Posterior cingulate gyrus (tissue), 11 donors: ENCODE measurements at regions not wholly inside any gene's neighbourhood (a gene's known extent, or its start where the extent isn't known, plus 50 kb on each side); places are given as distances from the start of the nearest gene placed in this dataset.

ENCODE experiments used
- DNase-seq, 10 donors: peaks; one replicate each; pipeline versions ENCODE4 v3.0.0 to v3.0.0-alpha.2; 2020 to 2021; ENCODE audit warnings: mixed read lengths in 3 of 10
- intact Hi-C: fragments of 100-400 bp; cut with DNase I; formaldehyde crosslinking; loops from one replicate; pipeline ENCODE4 v1.15.1; 2023

- intact Hi-C loops = no loop called here
- DNase-seq = no peak
These were observed 52.8 kb downstream of the PPP1R2C start for GRCh38 chrX:42725196-42725595.

- DNase-seq = no peak
- intact Hi-C loops = no loop called here
These were observed 57.8 kb downstream of the PPP1R2C start for GRCh38 chrX:42720209-42720608.

DNA sequence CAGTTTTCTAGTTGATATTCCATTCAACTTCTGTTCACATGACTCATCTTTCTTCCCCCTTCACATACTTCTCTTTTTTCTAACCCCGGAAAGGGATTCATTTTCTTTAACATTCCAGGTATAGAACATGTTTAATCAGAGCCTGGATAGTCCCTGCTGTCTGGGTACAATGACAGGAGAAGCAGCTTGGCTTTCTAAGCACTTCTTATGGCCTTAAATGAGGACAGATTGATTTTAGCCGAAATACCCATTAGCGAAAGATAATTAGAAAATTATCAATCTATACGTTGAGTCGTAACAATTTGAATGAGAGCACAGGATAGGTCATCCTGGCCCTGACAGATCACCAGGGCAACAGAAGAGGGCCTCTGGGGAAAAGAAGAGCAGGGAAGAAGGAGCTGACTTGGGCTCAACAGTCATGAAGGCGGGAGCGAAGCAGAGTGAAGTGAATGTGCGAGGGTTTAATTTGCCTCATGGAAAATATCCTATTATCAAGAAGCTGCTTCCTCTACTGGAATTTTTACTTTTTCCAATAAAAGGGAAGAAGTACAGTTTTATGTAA is 62.2 kb downstream of the PPP1R2C start:
- intact Hi-C loops = no loop called here
- DNase-seq = no peak

DNA sequence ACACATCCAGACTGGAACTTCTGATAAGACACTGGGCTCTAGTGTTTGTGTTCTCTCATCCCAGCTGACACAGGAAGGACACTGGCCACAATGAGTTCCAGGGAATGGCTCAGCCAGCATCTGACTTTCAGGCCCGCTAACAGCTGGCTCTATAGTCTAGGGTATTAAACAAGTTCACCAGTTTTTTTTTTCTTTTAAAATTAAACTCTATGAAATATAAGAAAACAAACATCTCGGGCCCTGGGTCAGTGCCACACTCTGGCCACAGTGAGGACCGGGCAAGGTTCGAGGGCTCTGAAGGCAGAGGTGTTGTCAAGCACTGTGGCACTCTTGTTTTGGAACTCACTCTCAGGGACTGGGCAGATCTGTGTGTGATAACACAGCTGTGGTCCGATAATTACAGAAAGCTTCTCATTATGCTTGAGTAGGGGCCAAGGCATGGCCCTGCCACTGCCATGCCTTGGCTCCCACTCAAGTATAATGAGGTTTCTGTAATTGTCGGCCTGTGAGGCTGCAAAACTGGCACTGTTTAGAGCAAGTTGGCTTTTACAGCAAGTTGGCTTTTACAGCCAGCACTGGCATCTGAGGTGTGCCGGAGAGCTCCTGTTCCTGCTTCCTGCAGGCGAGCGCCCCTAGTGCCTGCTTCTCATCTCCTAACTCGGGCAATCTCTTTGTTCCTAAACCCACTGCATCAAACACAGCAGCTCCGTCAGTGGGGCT is 62.8 kb downstream of the PPP1R2C start:
- intact Hi-C loops = no loop called here
- DNase-seq = peak; percentile 41 to 92 (median 63)

DNA sequence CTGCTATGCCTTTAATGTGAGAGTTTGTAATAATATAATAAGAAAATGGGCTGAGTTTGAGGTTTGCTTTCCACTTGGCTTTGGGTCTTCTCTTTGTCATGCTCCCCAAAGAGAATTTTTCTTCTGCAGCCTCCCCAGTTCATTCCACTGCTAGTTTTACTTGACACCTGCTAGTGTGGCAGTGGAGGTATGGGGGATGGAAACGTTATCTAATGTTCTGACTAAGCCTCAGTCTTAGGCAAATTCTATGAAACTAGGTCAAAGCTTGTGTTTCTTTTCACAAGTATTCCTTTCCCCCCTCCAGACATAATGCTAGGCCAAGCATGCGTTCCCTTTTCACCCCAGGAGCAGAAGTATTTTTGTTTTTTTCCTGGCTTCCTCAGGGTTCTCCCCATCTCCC is 67.5 kb downstream of the PPP1R2C start:
- intact Hi-C loops = no loop called here
- DNase-seq = no peak

DNA sequence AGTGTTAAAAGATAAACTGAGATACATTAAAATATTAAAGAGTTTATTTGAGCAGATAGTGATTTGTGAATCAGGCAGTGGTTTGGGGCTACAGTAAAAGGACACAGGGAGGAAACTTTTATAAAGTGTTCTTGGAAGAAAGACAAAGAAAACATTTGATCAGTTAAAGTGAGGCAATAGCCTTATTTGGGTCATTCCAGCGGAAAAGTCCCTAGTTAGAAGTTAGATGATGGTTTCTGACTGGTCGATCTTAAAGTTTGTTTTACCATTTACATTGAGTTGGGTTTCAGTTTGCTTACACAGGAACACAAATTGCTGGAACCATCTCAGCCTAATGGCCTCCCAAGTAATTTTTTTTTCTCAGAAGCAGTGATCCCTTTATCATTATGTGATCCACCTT is 69.7 kb downstream of the PPP1R2C start:
- DNase-seq = no peak
- intact Hi-C loops = no loop called here

GRCh38 chrX:42707742-42708141 is 70.2 kb downstream of the PPP1R2C start:
- intact Hi-C loops = no loop called here
- no peak for DNase-seq

GRCh38 chrX:42704454-42704853 is 73.5 kb downstream of the PPP1R2C start:
- intact Hi-C loops = no loop called here
- no peak for DNase-seq

GRCh38 chrX:42697544-42697943 is 80.4 kb downstream of the PPP1R2C start:
- DNase-seq = no peak
- intact Hi-C loops = no loop called here

GRCh38 chrX:42696536-42697124 is 81.3 kb downstream of the PPP1R2C start:
- DNase-seq = no peak
- intact Hi-C loops = no loop called here

DNA sequence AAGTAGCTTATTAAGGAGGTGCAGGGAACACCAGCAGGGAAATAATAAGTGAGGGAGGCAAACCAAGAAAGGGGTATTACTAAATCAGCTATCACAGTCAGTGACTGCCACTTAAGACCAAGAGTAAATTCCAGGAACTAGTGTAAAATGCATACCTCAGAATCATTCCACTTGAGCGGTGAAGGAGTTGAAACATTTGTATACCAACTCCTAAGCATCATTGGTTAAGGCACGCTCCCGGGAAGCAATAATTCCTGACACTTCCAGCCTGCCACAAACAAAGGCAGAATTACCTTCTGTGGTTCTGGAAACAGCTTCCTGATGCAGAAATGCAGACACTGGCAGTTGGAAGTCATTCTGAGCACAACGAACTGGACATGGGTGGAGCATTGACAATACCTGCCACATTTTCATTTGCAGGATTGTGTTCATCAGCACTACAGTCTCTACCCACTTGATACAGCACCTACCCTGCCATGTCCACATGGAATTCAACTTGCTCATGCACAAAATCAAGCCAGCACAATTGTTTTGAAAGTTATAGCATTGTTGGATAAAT is 82.1 kb downstream of the PPP1R2C start:
- no peak for DNase-seq
- intact Hi-C loops = no loop called here

GRCh38 chrX:42694260-42694815 is 83.6 kb downstream of the PPP1R2C start:
- intact Hi-C loops = no loop called here

DNA sequence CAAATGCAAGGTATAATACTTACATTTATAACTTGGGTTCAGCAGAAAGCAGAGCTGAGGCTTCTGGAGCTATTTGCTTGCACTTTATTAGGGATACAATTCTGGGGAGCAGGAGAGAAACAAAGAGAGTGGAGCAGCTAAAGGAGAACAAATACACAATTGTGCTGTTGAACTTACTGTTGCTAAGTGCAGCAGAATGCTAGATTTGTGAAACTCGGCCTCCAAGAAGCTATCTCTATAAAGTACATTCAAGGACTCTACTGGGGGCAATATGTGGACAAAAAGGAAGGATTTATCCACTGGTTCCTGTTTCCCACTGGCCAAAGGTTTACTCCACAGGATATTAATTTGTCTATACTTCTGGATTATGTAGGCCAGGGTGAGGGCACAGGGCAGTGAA is 86.8 kb downstream of the PPP1R2C start:
- intact Hi-C loops = no loop called here
- DNase-seq = peak in 1 of 10 donors; percentile 9

More at GRCh38 chrX:42694260-42694815, 83.6 kb downstream of the PPP1R2C start:
- peak in 8 of 10 donors; percentile 10 to 83 (median 36) for DNase-seq

DNA sequence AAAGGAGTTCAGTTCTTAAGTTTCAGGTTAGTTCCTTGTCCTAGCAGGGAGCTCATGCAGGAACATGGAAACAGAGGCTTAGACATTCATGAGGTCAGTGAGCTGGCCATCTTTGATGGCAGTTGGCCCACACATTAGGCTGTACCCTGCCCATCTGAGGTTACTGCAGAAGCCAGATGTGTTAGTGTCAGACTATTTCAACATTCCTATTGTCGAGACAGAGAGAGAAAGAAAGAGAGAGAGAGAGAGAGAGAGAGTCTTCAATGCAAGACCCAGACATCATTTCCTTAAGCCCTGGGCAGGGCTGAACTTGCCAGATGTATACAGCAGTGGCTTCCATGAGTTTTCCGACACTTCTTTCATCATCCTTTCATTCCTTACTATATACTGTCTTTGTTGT is 91.3 kb downstream of the PPP1R2C start:
- no peak for DNase-seq
- intact Hi-C loops = no loop called here

DNA sequence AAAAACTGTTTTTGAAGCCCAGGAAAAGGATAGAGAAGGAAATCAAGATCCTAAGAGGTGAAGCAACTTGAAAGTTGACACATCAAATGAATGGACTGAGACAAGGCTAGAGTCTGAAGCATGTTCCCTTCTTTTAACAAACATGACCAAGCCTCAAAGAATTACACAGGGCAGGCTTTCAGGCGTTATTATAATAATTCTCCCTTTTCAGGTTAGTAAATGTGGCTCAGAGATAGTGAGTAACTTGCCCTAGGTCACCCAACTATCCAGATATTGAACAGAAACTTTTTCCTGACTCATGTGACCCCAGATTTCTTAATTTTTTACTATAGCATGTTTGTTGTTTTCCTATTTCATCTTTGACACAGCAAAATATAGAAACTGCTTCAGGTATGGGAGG is 91.7 kb downstream of the PPP1R2C start:
- intact Hi-C loops = no loop called here
- DNase-seq = no peak

GRCh38 chrX:42684065-42684464 is 93.9 kb downstream of the PPP1R2C start:
- DNase-seq = no peak
- intact Hi-C loops = no loop called here

GRCh38 chrX:42680666-42681065 is 97.3 kb downstream of the PPP1R2C start:
- no peak for DNase-seq
- intact Hi-C loops = no loop called here

DNA sequence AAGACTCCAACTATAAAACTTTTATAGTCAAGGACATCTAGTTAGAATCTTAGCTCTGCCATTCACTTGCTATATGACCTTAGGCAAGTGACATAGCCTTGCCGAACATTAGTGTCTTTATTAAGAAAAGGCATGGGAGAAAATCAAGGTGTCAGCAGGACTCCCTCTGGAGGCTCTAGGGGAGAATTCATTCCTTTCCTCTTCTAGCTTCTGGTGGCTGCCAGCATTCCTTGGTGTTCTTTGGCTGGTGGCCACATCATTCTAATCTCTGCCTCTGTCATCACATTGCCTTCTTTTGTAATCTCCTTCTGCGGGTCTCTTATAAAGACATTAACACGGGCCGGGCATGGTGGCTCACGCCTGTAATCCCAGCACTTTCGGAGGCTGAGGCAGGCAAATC is 99.8 kb downstream of the PPP1R2C start:
- intact Hi-C loops = no loop called here
- peak in 2 of 10 donors; percentile 24 to 55 for DNase-seq

DNA sequence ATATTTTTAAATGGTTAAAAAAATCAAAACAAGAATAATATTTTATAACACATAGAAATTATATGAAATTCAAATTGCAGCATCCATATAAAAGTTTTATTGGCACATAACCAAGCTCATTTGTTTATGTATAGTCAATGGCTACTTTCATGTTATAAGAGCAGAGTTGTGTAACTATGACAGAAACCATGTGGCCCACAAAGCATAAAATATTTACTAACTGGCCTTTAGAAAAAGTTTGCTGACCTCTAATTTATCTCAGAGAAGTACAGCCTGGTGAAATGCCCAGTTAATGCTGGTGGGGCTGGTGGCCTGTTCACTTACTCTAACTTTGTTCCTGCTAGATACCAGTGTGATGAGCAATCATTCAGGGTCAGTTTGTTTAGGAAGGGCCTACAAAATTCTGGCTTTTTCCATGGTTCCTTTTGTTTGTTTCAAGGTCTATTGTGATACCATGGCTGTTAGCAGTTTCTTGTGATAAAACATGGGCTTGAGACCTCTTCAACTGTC is 104.6 kb downstream of the PPP1R2C start:
- DNase-seq = no peak

GRCh38 chrX:42664680-42665079 is 113.3 kb downstream of the PPP1R2C start:
- no peak for DNase-seq
- intact Hi-C loops = no loop called here

More for the DNA sequence above, 104.6 kb downstream of the PPP1R2C start:
- intact Hi-C loops = no loop called here

- DNase-seq = no peak
- intact Hi-C loops = no loop called here
These were observed 149.5 kb downstream of the PPP1R2C start for GRCh38 chrX:42628471-42628870.
